ENCODE measurements at regions not wholly inside any gene's neighbourhood (a gene's known extent, or its start where the extent isn't known, plus 50 kb on each side); places are given as distances from the start of the nearest gene placed in this dataset.

- no peak for DNase-seq
These were observed 150.2 kb upstream of the PLEKHG7 start for GRCh38 chr12:92552412-92553108.

GRCh38 chr12:92551853-92552397 lies 150.9 kb upstream of the PLEKHG7 start:
- DNase-seq, result peak; percentile 99

GRCh38 chr12:92551210-92551609 lies 151.6 kb upstream of the PLEKHG7 start:
- no peak for DNase-seq

GRCh38 chr12:92550661-92551060 lies 152.1 kb upstream of the PLEKHG7 start:
- no peak for DNase-seq

- no peak for DNase-seq
These were observed 152.5 kb upstream of the PLEKHG7 start for GRCh38 chr12:92550254-92550653.

- DNase-seq, result peak; percentile 75
These were observed 153.3 kb upstream of the PLEKHG7 start for GRCh38 chr12:92549516-92549915.

- peak; percentile 70 for DNase-seq
These were observed 154.9 kb upstream of the PLEKHG7 start for GRCh38 chr12:92547906-92548305.

- DNase-seq, result no peak
These were observed 155.4 kb upstream of the PLEKHG7 start for GRCh38 chr12:92547420-92547819.

GRCh38 chr12:92546635-92547348 lies 156.0 kb upstream of the PLEKHG7 start:
- DNase-seq, result no peak

- no peak for DNase-seq
These were observed 156.5 kb upstream of the PLEKHG7 start for GRCh38 chr12:92546259-92546634.

- peak; percentile 66 for DNase-seq
These were observed 158.5 kb upstream of the PLEKHG7 start for GRCh38 chr12:92544322-92544721.

GRCh38 chr12:92543840-92544239 lies 158.9 kb upstream of the PLEKHG7 start:
- DNase-seq, result no peak

- DNase-seq, result no peak
These were observed 159.4 kb upstream of the PLEKHG7 start for GRCh38 chr12:92543359-92543758.

GRCh38 chr12:92541731-92542130 lies 161.1 kb upstream of the PLEKHG7 start:
- peak; percentile 74 for DNase-seq

- DNase-seq, result no peak
These were observed 161.9 kb upstream of the PLEKHG7 start for GRCh38 chr12:92540782-92541423.

- DNase-seq, result peak; percentile 61
These were observed 162.6 kb upstream of the PLEKHG7 start for GRCh38 chr12:92539976-92540781.

- DNase-seq, result peak; percentile 99
These were observed 163.6 kb upstream of the PLEKHG7 start for GRCh38 chr12:92539110-92539749.

GRCh38 chr12:92537290-92537960 lies 165.4 kb upstream of the PLEKHG7 start:
- DNase-seq, result peak; percentile 90

GRCh38 chr12:92535961-92536360 lies 166.8 kb upstream of the PLEKHG7 start:
- DNase-seq, result no peak

- no peak for DNase-seq
These were observed 169.4 kb upstream of the PLEKHG7 start for GRCh38 chr12:92533280-92533890.

- DNase-seq, result no peak
These were observed 172.1 kb upstream of the PLEKHG7 start for GRCh38 chr12:92530706-92531105.
